Inferior parietal cortex (tissue), 1 donor: ENCODE measurements at regions not wholly inside any gene's neighbourhood (a gene's known extent, or its start where the extent isn't known, plus 50 kb on each side); places are given as distances from the start of the nearest gene placed in this dataset.
"Not testable (repeated sequence)": the region's sequence is repeated elsewhere in the genome, so short reads cannot be mapped to it uniquely, and the experiment has no call there.

Experiments used
- DNase-seq: peaks from one replicate; pipeline ENCODE4 v3.0.0-alpha.2; 2016; ENCODE audit errors: extremely low spot score

GRCh38 chr14:51342226-51342625 is 102.2 kb downstream of the TMX1 start:
- DNase-seq = no peak

DNA sequence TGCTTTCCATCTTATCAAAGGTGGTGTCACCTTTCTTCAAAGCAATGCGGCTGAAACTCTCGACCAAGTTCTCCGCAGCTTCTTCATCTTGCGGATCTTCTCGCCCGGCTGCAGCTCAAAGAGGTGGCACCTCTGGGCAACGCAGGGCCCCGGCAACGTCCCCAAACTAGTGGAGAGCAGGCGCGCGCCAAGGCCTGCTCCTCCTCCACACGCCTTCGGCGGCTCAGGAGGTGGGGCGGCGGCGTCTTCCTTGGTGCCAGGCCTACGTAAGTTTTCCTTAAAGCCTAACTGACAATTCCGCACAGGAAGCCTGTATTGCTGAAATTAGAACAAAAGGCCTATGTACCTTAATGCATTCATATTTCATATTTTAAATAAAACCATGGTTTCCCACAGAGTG is 112.0 kb downstream of the TMX1 start:
- no peak for DNase-seq

GRCh38 chr14:51353901-51354300 is 113.9 kb downstream of the TMX1 start:
- no peak for DNase-seq

DNA sequence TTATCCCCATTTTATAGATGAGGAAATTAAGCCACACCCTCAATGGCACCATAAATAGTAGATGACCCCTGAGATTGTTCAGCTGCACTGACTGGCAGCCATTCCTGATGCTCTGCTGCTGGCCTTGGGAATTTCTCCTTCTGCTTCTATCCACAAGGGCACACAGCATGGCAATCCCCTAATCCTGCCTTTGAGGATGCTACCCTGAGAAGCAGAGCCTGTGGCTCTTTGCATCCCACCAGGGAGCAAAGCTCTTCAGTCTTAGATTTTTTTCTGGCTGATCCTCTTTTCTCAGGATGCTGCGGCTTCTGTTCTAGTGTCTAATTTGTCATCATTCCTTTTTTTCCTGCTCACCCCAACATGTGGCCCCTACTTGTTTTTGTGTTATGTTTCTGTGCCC is 114.8 kb downstream of the TMX1 start:
- no peak for DNase-seq

DNA sequence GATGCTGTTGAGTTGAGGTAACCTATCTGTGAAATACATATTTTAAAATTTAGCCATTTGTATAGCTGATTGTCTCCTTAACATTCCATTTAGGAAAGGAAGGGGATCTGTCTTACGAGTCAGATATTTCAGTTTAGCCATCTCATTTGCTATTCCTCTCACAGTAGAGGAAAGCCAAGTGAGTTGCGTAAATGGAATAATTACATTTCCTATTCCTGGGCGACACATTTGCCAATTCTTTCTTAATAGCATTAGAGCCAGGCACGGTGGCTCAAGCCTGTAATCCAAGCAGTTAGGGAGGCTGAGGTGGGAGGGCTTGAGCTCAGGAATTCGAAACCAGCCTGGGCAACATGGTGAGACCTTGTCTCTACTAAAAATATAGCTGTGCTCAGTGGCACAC is 116.3 kb downstream of the TMX1 start:
- DNase-seq = no peak

DNA sequence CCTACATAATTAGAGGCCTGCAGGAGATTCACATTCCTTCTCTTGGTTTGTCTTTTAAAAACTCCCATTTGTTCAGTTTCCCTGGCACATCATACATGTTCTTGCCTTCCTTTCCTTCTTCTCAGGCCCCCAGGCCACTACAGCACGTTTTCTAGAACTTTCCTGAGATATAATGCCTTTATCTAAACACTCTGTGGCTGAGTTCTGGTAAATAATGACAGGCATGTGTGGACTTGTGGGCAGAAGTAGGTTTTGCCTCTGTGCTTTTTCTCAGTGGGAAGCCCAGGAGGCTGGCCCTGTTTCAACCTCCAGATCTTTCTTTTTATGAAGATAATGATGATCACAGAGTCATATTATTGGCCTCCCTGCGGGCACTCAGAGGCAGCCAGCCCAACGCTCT is 117.2 kb downstream of the TMX1 start:
- no peak for DNase-seq

DNA sequence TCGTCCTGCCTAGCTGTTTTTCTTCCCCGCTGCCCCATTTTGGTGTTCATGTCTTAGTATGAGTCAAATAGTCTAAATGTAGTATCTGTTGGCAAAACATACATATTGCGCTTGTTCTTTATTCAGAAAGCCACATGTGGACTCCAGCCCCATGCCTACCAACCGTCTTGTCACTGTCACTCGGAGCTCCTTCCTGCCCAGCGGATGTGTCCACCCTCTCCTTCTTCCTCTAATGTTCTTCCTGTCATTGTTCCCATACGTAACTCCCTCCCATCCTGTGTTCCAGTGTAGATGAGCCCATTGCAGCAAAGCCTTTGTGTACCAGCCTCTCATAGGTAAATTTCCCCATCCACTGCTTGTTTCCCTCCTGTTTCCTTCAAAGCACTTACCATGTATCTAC is 120.5 kb downstream of the TMX1 start:
- DNase-seq = no peak

- no peak for DNase-seq
These were observed 125.4 kb downstream of the TMX1 start for GRCh38 chr14:51365241-51365965.

GRCh38 chr14:51366460-51366859 is 126.4 kb downstream of the TMX1 start:
- DNase-seq = not testable (repeated sequence)

- DNase-seq = not testable (repeated sequence)
These were observed 127.0 kb downstream of the TMX1 start for GRCh38 chr14:51366866-51367599.

GRCh38 chr14:51367600-51367931 is 127.5 kb downstream of the TMX1 start:
- DNase-seq = no peak

- no peak for DNase-seq
These were observed 128.7 kb downstream of the TMX1 start for GRCh38 chr14:51368721-51369163.

DNA sequence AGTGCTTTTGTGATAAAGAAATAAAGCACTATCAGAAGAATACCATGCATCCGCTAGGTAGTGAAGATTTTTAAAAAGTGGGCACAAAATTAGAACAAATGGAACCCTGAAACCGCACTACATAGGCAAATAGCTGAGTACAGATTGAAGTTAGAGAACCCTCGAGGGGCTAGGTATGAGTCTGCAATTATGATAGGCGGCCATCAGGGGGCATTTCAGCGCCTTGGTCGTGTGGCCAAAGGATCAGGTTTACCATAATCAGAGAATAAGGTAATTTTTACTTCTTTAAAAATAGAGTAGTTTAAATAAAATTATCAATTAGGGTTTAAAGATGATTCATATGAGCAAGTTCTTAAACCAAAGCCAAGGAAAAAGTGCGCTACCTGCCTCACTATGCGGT is 129.8 kb downstream of the TMX1 start:
- no peak for DNase-seq

DNA sequence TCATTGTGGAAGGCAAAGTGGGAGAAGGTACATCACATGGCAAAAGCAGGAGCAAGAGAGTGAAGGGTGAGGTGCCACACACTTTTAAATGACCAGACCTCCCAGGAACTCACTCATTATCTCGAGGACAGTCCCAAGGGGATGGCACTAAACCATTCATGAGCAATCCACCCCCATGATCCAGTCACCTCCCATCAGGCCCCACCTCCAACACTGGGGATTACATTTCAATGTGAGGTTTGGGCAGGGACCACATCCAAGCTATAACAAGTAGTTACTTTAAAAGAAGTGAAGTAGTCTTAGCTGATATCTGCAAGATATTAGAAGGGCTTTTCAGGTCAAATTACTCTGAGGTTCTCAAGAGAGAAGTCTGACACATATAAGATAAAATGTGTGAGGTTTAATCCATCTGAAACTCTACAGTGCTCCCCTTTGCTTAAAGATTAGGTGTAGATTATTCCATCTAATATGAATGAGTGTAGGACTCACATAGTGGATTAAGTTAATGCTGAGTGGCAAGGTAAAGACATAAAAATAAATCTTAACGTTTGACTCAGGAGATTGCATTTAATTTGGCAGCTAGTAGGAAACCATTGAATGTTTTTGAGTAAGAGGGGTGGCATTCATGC is 130.8 kb downstream of the TMX1 start:
- DNase-seq = no peak

- DNase-seq = not testable (repeated sequence)
These were observed 137.1 kb downstream of the TMX1 start for GRCh38 chr14:51377186-51377585.

DNA sequence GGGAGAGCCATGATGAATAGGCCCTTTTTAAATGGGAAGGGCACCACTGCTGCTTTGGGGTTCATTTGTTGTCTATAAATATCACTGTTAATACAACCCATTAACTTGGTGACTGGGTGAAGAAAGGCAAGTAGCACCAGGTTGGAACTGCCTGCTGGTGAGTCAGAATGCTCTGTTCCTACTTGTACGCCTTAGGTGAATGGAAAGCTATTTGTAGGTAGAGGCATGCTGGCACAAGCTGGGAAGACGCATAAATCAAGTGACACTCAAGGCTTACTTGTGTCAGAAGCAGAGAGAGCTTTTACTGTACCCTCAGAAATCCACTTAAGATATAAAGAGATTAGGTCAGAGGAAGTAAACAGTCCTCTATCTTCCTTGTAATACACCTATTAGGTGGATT is 142.5 kb downstream of the TMX1 start:
- DNase-seq = no peak

- DNase-seq = no peak
These were observed 146.4 kb downstream of the TMX1 start for GRCh38 chr14:51386411-51386810.

GRCh38 chr14:51386983-51387735 is 147.1 kb downstream of the TMX1 start:
- no peak for DNase-seq

GRCh38 chr14:51392416-51392815 is 152.4 kb downstream of the TMX1 start:
- DNase-seq = no peak

GRCh38 chr14:51394384-51394783 is 154.3 kb downstream of the TMX1 start:
- DNase-seq = no peak

- no peak for DNase-seq
These were observed 154.8 kb downstream of the TMX1 start for GRCh38 chr14:51394804-51395203.

DNA sequence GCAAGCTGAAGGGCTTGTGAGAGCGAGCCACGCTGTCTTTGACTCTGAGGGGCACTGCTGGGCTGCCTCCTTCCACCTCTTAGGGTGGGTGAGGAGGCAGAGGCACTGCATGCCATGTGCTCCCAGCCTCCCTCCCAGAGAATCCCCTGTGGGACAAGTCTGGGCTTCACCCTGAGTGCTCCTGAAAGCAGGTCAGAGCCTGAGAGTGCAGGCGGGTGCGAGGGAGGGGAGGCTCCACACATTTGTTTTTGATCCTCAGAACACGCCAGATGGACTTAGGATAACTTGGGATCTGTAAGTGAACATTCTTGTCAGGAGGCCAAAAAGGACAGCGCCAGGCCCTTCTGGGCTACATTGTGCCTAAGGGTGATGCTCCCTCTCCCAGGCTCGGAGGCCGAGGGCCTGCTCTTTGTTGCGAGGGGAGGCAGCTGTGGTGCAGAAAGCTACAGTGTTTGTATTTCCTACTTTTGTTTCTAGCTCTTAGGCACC is 155.4 kb downstream of the TMX1 start:
- no peak for DNase-seq
